HG03342 (cell line): ENCODE measurements at regions not wholly inside any gene's neighbourhood (a gene's known extent, or its start where the extent isn't known, plus 50 kb on each side); places are given as distances from the start of the nearest gene placed in this dataset.

Experiments used
- ATAC-seq: cut with Tn5 transposase; IDR thresholded peaks from one replicate; pipeline ENCODE4 v1.9.1; 2021; ENCODE audit warnings: mild to moderate bottlenecking, moderate library complexity; ENCODE audit not compliant: unreplicated experiment

DNA sequence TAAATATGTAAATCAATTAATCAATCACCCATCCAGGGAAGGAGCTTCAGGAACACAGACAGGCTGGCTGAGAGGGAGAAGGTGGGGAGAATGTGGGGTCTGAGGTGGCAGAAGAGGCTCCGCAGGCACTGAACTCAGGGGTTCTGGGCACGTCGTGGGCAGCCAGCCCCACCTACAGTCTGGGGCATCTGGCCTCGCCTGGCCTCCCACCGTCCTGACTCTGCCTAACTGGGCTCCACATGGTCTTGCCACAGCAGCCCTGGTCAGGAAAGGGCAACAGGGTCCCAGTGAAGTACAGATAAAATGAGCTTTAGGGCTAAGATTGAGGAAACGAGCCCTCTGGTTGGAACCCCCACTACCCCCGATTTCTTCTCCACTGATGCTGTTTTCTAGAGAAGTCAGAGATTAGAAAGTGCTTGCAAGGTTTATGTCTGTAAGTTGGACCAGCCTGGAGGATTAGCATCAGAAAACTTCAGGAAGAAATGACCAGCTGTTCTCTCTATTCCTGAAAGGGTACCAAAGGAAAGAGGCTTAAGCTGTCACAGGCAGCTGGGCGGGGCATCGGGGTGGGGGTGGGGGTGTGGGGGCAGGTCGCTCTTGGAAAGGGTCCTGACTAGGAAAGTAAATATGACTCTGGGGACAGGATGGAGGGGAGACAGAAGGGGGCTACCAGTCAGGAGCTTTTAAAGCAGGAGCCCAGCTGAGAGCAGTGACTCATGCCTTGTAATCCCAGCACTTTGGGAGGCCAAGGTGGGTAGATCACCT lies 261.7 kb downstream of the BUD13 start:
- ATAC-seq, result no peak

DNA sequence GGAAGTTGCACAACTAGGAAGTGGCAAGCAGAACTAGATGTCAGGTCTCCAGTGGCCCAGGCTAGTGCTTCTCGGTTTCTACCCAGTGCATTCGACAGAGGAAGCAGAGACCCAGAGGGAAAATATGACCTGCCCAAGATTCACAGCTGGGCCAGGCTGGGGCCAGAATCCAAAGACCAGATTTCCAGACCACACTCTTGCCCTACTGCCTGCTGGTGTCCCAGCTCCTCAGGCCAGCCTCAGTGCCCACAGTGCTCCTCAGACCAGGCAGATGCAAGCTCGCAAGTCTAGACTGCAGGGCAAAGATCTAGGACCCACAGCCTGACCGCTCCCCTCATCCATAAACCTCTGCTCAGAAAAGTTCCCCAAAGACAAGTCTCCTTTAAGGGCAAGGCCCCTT lies 262.6 kb downstream of the BUD13 start:
- ATAC-seq, result no peak

DNA sequence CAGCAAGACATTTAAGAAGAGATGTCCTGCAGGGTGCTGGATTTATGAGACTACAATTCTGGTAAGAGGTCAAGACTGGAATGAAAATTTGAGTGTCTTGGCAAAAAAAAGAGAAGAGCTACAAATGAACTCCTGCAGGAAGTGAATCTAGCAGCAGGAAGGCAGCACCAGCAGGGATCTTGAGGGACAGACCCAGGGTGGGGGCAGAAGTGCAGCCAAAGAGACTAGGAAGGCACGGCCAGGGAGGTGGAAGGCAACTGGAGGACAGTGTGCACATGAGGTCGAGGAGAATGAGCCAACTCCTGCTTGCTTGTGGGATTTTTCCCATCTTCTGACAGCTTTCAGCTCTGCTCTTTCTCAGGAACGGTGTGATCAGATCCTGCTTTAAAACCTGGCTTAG lies 263.2 kb downstream of the BUD13 start:
- ATAC-seq, result no peak

DNA sequence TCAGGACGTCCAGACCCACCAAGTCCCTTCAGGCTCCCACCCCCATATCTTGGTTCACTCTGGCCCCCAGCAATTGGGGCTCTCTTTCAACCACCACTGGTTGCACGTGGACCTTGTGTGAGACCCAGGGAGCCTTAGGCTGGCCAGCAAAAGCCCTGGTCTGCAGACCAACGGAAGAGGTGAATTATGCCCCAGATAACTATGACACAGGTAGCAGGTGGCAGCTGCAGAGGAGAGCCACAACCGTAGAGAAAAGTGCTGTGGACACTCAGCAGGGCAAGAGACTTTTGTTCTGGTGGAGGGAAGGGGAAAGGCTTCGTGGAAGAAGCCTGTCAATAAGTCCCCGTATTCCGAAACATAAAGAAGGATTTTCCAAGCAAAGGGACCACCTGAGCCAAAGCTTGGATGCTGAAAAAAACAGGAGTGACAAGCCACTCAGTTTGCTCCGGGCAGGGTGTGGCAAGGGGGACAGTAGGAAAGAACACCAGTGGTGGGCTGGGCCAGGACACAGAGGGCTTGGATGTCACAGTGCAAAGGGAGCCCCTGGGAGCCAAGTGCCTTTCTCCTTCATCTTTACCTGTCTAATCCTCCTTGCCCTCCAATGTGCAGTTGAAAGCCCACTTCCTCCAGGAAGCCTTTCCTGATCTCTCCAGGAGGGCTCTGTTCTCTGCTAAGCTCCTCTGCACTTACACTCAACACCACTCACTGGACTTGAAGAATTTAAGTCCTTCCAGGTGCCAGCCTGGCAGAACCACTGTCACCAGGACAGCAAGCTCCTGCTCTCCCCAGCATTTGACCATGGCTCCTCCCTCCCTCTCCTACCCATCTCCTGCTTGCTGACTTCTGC lies 264.7 kb downstream of the BUD13 start:
- no peak for ATAC-seq

DNA sequence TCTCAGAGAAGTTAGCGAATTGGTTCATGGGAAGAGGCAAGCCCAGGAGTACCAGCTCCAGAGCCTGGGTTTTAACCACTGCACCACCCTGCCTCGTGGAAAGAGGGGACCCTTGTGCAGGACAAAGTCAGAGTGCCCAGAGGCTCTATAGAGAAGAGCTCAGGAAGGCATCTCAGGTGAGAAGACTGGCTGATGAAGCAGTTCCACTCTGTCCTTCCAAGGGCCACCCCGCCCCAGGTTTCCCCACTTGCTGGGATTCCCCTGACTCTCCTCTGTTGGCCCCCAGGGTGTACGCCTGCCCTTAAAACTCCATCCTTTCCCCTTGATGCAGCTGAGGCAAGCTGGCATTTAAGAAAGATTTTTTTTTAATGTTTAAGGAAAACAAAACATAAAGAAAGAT lies 265.8 kb downstream of the BUD13 start:
- ATAC-seq, result no peak

DNA sequence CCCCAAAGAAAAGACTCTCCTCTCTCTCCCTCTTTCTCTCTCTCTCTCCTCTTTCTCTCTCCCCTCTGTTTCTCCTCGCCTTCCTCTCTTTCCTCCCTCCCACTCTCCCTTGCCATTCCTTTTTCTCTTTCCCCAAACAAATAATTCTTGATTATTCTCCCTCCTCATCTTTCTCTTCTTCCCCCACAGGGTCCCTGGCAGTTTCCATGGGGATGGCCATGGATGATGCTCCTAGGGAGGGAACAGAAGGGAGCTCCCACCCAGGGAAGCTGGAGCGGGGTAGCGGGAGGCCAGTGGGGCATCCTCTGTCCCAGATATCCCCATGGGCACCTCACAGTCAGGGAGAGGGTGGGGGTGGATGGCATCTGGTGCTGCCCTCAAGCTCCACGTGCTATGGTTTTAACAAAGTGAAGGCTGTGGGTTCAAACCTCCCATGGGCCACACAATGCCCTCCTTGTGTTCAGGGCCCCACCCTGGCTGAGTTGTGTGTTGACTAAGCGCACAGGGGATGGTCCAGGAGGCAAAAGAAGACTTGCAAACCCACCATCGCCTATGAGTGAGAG lies 266.4 kb downstream of the BUD13 start:
- ATAC-seq, result no peak

DNA sequence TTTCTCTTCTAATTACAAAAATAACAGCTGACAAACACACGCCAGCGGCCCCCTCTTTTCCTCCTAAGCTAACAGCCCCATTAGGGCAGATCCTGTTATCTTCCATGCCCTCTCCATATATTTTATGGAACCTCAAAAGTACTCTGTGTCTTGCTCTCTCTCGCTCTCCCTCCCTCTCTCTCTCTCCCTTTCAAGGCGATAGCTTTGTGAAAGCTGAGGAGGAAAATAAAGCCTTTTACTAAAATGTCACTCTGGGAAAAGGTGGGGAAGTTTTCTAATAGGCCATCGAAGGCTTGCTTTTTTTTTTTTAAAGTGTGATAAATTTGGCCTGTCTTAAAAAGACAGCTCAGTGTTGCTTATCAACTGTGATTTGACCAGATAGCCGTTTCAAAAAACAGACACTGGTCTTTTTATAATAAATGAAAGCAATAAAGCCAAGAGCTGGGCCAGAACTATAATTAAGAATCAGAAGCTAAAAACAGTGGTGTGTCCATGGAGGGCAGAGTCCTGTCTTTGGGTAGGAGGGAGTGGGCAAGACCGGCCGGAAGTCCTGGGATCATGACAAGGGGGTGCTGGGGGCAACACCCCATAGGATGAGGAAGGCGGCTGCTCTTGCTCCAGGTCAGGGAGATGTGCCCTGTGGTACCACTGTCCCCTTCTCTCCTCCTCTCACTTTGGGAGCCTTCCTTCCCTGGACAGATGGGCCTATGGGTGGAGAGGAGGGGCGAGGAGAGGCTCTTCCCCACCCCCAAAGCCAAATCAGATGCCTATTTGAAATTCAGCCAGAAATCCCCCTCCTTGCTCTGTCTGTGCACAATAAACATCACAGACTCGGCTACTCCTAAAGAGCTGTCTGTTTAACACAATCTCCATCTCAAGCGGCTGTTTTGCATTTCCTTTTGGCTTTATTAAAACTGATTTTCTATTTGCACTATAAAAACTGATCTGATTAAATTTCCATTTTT lies 267.2 kb downstream of the BUD13 start:
- ATAC-seq, result no peak

DNA sequence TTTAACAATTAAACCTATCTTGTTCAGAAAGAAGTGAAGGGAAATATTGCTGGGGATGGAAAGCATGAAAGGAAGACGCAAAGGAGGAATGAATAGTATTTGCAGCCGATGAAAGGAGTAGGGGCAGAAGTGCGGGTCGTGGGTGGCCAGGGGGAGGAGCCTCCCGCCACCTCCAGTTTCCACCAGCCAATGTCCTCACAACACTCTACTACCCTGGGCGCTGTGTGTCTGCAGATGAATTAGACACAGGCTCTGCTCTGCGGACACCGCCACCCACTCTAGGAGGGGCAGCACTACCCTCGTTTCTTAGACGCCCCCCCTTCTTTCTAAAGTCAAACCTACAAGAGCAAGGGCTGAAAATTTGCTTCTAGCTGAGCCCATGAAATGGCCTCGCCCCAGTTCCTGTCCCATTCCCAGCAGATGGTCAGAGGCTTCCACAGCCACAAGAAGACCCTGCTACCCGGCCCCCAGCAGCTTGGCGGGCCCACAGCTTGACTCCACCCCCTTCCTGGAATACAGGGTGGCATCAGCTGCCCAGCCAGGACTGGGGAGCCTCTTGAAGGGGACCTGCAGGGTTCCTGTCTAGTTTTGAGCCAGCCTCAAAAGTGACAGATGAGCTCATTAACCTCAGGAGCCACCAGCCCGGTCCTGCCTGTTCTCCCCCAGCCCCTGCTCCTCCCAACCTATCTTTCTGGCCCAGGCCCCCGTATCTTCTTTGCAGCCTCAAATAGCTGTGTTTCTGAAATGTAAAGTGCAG lies 268.1 kb downstream of the BUD13 start:
- ATAC-seq, result no peak

DNA sequence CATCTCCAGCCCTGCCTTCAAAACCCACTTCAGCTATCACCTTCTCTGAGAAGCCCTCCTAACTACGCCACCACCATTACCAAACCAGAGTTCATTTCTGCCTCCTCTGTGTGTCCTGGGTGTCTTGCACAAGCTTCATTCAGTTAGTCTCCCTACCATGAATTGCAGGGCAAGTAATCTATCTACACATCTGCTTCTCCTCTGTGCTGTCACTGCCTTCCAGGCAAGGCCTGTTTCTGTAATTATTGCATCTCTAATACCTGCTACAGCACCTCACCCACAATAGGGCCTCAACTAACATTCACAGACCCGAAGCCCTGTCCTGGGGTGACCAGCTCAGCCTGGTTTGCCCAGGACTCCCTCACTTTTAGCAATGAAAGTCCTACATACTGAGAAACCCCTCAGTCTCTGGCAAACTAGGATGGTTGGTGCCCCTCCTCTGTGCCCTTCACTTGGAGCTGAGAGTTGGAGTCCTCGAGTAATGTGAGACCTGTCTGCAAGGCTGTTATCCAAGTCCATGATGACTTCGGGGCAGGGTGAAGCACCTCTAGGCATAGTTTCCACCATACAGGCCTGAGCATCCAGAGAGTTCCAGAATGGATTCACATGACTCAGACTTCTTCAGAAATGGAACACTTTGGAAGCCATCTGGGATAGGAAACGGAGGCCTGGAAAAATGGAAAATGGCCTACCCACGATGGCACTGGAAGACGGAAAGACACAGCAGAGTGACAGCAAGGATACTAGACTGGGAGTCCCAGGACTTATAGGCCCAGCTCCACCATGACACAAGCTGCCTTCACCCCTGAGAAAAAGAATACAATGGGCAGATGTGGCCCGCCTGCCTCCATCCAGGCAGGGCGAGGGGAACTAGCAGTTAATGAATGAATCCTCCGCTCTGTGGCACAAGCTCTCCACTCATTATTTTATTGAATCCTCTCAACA lies 269.3 kb downstream of the BUD13 start:
- ATAC-seq, result no peak

DNA sequence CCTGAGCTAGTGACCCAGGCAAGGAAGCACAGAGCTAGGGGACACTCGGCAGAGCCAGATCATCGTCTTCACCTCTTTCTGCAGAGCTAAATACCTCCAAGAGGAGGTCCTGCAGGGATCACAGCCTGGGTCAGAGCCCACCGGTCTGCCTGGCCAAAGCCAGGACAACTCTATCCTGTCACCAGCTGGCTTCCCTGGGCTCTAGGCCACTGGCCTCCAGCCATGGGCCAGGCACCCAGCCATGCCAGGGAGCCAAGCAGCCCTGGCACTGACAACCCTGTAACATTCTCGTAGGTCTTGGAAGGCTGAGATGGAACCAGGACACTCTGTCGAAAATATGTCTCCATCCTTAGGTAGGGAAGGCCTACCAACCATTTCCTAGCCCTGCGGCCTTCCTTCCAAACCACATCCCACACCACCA lies 270.1 kb downstream of the BUD13 start:
- ATAC-seq, result no peak

DNA sequence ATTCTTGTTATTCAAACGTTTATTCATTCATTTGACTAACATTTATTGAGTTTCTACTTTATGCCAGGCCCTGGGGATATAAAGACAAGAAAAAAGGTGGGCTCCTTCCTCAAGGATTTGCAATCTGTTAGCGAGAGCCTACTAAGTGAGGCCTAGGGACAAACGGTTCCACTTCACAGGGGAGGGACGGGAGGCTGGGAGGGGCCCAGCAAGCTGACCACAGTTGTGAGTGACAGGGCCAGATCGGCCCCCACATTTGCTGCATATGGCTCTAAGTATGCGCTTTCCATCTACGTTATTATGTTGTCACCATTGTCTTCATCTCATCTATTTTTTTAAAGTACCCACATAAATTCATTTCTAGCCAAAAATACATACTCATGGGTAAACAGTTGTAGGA lies 271.1 kb downstream of the BUD13 start:
- ATAC-seq, result no peak

DNA sequence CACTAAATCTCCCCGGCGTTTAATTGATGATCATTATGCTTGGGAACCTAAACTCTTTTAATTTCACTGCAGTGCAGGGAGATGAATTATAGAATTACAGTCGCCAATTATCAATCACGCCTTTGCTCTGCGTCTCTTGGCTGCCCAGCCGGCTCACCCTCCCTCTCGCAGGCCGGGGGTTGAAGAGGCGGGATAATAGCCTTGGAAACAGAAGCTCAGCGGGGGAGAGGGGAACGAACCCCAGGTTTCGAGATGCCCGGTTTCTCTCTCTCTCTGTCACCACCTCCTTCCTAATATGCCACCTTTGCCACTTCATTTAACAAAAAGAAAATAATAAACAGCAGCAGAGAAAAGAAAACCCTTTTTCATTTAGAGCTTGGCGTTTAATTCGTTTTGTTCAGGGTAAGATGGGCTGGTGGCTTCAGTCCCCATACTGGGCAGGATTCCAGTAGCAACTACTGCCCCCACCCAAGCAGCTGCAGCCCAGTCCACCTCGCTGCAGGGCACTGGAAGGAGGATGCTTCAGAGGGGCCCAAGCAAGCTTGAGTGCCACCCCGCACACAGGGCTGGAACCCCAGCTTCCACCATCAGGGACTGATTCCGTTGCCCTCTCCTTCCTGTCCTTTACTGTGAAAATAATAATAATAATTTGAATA lies 271.7 kb downstream of the BUD13 start:
- ATAC-seq, result no peak

DNA sequence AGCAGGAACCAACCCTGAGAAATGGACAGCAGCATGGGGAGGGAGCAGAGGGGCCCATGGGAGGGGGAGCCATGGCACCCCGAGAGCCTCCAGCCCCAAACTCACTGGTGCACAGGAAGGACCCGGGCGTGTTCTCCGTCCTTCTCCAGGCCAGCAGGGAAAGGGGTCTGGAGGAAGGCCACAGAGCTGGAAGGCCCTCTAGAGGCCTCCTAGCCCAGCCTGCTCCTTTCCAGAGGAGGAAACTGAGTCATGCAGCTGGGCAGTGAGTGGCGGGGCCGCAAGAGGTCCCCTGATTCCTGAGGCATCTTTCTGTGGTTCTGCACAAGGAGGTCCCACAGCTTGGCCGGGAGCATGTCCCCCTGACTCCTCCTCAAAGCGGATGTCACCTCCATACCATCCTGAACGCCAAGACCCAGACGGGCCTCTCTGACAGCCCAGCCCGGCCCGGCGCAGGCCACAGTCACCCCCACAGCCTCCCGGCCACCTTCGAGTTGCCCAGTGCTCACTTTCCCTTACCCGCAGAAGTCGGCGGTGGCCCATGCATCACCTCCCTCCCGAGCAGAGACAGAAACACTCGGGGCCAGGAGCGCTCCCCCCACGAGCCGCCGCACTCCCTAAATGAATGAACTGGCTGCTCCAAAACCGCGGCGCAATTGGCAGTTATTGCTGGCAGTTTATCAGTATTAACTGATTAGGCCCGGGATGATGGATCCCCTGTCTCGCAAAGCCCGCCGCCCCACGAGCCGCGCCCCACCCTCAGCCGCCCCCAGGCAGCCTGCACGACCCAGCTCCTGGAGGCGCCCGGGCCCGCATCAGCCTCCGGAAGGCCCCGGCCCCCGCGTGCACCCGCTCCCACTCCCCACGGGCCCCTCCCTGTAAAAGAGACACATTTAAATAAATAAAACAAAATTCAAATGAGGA lies 272.5 kb downstream of the BUD13 start:
- ATAC-seq, result no peak

DNA sequence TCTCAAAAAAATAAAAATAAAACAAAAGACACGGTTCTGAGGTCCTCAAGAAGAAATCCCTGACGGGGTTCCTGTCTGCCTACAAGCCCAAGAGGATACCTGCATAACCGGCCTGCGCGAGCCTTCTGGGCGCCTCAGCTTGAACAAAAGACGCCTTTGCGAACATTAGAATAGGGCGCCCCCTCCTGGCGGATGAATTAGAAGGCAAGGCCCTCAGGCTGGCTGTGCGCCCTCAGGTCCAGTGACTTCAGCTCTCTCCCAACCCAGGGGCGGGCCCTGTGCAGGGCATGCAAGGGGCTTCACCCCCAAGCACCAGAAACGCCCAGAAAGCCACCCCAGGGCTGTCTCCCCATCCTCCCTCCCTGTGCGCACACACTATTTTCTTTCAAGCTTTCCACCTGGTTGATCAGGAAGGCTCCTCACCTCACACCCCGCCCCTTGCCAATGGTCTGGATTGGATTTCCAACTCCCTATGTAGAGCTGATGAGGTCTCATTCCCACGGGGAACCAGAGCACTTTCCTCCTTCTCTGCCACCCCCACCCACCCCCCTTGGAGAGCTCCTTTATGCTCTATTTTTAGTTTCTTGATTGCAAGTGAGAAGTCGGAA lies 273.3 kb downstream of the BUD13 start:
- no peak for ATAC-seq

DNA sequence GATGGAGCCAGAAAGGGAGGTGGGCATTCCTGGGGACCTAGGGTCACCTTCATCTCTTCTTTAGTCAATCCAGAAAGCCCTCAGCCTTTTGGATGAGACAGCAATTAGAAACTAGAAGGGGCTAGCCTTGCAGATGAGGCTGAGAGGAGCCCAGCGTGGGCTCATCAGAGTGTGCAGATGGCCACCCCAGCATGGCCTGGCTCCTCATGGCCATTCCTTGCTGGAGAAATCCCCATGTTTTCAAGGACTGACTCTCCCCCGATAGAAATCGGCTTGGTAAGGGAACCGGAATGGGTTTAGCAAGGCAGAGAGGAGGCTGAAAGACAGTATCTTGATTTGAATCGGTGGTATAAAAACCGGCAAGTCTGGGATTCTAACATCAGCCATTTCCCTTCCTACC lies 274.6 kb downstream of the BUD13 start:
- ATAC-seq, result no peak

DNA sequence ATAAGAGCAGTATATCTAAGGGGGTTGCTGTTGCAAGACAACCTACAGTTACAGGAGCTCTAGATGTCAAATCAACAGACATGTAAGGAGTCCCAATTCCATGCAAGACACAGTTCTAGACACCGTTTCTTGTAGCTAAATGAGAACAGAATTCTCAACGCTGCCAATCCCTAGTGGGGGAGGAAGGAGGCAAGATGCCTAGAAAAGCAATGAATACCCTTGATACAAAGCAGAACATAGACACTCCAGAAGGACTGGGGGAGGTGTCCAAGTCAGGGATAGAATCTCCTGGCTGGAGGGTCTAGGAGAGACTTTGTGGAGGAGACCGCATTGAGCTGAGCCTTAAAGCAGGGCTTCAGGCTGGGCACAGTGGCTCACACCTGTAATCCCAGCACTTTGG lies 280.2 kb downstream of the BUD13 start:
- ATAC-seq, result no peak

DNA sequence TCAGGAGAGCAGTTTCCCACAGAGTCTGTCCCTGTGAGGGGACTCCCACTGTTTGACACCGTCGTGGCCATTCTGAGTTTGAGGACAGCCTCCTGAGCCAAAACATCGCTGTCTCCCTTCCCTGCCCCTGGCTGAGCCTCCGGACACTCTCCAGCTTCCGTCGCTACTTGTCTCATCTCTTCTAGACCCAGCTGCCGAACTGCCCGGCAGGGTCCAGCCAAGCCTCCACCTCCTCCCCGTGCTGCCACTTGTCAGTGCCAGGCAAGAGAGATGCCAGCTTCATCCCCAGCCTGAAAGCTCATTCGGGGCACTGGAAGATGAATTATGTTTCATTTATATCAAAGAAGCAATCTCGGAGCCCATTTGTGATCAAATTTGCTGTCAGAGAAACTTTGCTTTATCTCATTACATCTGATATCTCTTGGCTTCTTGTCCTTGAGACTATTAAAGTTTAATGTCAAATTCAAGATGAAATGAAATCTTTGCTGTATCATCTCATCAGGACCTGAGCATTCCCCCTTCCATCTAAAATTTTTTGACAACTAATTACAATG lies 283.9 kb downstream of the BUD13 start:
- no peak for ATAC-seq
